ENCODE measurements at regions not wholly inside any gene's neighbourhood (a gene's known extent, or its start where the extent isn't known, plus 50 kb on each side); places are given as distances from the start of the nearest gene placed in this dataset.

- TF ChIP-seq CTCF (IDR thresholded peaks at IDR 0.05) (no peak), POLR2A (IDR thresholded peaks at IDR 0.05) (no peak)
These were observed 407.1 kb downstream of the SLC4A3 start for GRCh38 chr2:220034426-220035130.
